Breast epithelium (tissue), 3 donors: ENCODE measurements at regions not wholly inside any gene's neighbourhood (a gene's known extent, or its start where the extent isn't known, plus 50 kb on each side); places are given as distances from the start of the nearest gene placed in this dataset.
"Not testable (repeated sequence)": the region's sequence is repeated elsewhere in the genome, so short reads cannot be mapped to it uniquely, and the experiment has no call there.

Experiments
- POLR2A ChIP-seq: fragments of 450-650 bp; IDR thresholded peaks from one replicate; pipeline ENCODE4 v1.6.1; 2016; ENCODE audit warnings: antibody characterized with exemption, mild to moderate bottlenecking, moderate library complexity
- POLR2AphosphoS5 ChIP-seq, 3 donors: sonication (generic); formaldehyde crosslinking; IDR thresholded peaks; one replicate each; pipeline ENCODE4 v1.6.1; 2017; ENCODE audit warnings: antibody characterized with exemption in 3 of 3

- TF ChIP-seq POLR2A; POLR2AphosphoS5 (IDR thresholded peaks at IDR 0.05): not testable (repeated sequence)
Observed at GRCh38 chr1:232569554-232569921, 60.4 kb downstream of the SIPA1L2 start.
